ENCODE measurements at regions not wholly inside any gene's neighbourhood (a gene's known extent, or its start where the extent isn't known, plus 50 kb on each side); places are given as distances from the start of the nearest gene placed in this dataset.

DNA sequence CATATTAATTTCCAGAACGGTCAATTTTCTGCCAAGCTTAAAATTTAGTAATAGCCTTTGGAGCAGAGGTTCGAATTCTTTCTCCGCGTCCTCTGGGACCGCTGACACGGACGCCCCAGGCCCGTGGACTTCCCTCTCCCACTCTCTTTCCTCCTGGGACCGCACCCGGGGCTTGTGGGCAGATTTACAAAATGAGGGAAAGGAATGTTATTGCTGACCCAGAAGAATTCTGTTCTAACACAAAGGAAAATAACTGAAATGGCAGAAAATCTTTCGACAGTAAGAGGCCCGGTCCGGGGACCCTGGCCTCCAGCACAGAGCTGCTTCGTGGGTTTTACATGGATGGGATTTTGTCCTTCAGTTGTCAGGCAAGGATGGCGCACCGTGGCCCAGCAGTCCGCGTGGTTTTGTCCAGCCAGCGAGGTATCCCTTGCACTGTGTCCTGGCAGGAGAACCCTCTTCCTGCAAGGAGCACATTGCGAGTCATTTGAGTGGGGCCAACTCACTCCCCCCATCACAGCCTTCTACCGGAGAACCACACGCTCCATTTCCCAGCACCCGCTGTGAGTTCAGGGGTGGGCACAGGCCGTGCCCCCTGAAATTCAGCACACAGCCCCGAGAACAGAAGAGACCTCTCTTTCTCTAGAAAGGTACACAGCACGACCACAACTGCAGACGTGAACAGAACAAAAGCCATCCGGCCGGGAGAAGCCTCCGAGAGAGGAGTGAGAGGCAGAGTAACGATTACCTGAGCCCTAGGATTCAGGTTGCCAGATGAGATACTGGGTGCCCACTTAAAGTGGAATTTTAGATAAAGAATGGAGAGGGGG, 106.0 kb upstream of the AFDN start:
- H3K4me1 ChIP-seq (ENCODE audit: control insufficient read depth, extremely low read depth, insufficient read depth, low read length) = no peaks in the 10 kb centered on the region
- no peak overlapping the region for H3K4me2 ChIP-seq (ENCODE audit: insufficient read depth, low read length)
- DNase-seq (ENCODE audit: low read depth, low spot score) = no peak
- intact Hi-C loops (cut with micrococcal nuclease) (no loop called here), dilution Hi-C loops (cut with MboI; ENCODE audit: extremely low pct_ligation_motif_present, low sequenced_read_pairs) (no loop called here)
- H4K20me1 ChIP-seq (replicated peaks; ENCODE audit: control insufficient read depth, extremely low read depth, insufficient read depth, low read length) = no peaks in the 10 kb centered on the region
- H3K27ac ChIP-seq (ENCODE audit: insufficient read depth, low read depth, low read length) = no peak overlapping the region
- H3K36me3 ChIP-seq (ENCODE audit: control insufficient read depth in 2 of 2, extremely low read depth in 1 of 2, insufficient read depth in 2 of 2, low read length in 2 of 2) = no peaks in the 10 kb centered on the region
- no peaks in the 10 kb centered on the region for H3K79me2 ChIP-seq (ENCODE audit: control insufficient read depth, insufficient read depth, low read length)
- no TSS peak for BruUV-seq (replicated peaks)
- ChIA-PET POLR2A (no interaction called here), CTCF (no interaction called here)
- H3K27me3 ChIP-seq (ENCODE audit: control insufficient read depth in 2 of 2, insufficient read depth in 2 of 2, low read length in 2 of 2) = no peaks in the 10 kb centered on the region
- no peak overlapping the region for H3K4me3 ChIP-seq (replicated peaks in 1 of 3; ENCODE audit: insufficient read depth in 1 of 3, low read depth in 1 of 3, low read length in 3 of 3)
- FAIRE-seq = no peak
- no peak overlapping the region for H3K9ac ChIP-seq (replicated peaks; ENCODE audit: extremely low read depth, insufficient read depth, low read length)
- H3K9me1 ChIP-seq (replicated peaks; ENCODE audit: control insufficient read depth, extremely low read depth, insufficient read depth, low read length) = no peaks in the 10 kb centered on the region
- TF ChIP-seq JUN (IDR thresholded peaks at IDR 0.05; ENCODE audit: borderline replicate concordance, insufficient read depth, insufficient read length, low read depth) (no peak), GATA2 (IDR thresholded peaks at IDR 0.05; ENCODE audit: insufficient read depth, insufficient read length, low read depth, low read length) (no peak), POLR2A (IDR thresholded peaks at IDR 0.05; ENCODE audit: low read depth, low read length) (no peak), FOS (IDR thresholded peaks at IDR 0.05; ENCODE audit: borderline replicate concordance, insufficient read depth, low read length) (no peak)
- TF ChIP-seq, protein P1, sequence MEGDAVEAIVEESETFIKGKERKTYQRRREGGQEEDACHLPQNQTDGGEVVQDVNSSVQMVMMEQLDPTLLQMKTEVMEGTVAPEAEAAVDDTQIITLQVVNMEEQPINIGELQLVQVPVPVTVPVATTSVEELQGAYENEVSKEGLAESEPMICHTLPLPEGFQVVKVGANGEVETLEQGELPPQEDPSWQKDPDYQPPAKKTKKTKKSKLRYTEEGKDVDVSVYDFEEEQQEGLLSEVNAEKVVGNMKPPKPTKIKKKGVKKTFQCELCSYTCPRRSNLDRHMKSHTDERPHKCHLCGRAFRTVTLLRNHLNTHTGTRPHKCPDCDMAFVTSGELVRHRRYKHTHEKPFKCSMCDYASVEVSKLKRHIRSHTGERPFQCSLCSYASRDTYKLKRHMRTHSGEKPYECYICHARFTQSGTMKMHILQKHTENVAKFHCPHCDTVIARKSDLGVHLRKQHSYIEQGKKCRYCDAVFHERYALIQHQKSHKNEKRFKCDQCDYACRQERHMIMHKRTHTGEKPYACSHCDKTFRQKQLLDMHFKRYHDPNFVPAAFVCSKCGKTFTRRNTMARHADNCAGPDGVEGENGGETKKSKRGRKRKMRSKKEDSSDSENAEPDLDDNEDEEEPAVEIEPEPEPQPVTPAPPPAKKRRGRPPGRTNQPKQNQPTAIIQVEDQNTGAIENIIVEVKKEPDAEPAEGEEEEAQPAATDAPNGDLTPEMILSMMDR (IDR thresholded peaks at IDR 0.05; ENCODE audit: extremely low read depth in 1 of 2, insufficient read depth in 1 of 2, low read depth in 1 of 2, low read length in 2 of 2) = no peak
- TF ChIP-seq, protein P2, sequence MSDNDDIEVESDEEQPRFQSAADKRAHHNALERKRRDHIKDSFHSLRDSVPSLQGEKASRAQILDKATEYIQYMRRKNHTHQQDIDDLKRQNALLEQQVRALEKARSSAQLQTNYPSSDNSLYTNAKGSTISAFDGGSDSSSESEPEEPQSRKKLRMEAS (IDR thresholded peaks at IDR 0.05; ENCODE audit: insufficient read depth, insufficient read length) = no peak
- H3K9me3 ChIP-seq (replicated peaks; ENCODE audit: control insufficient read depth, insufficient read depth, low read length) = no peaks in the 10 kb centered on the region
- no peak overlapping the region for H2AFZ ChIP-seq (ENCODE audit: low read depth, low read length)

Data from endothelial cell of umbilical vein (primary cell).